ENCODE measurements at regions not wholly inside any gene's neighbourhood (a gene's known extent, or its start where the extent isn't known, plus 50 kb on each side); places are given as distances from the start of the nearest gene placed in this dataset.

GRCh38 chr9:106019039-106019680, 324.8 kb downstream of the TMEM38B start:
- no peak for DNase-seq
- no peak overlapping the region for H3K9ac ChIP-seq (ENCODE audit: low read length)
- H3K27ac ChIP-seq (ENCODE audit: low read length): no peak overlapping the region

GRCh38 chr9:106019702-106020101, 325.4 kb downstream of the TMEM38B start:
- Histone ChIP-seq H3K27me3 (replicated peaks; ENCODE audit: insufficient read depth, low read length) (no peaks in the 10 kb centered on the region), H3K4me3 (ENCODE audit: low read length) (no peak overlapping the region)
- no peak for DNase-seq

More at GRCh38 chr9:106019039-106019680, 324.8 kb downstream of the TMEM38B start:
- no peaks in the 10 kb centered on the region for H3K4me1 ChIP-seq (ENCODE audit: low read length)
- no peaks in the 10 kb centered on the region for H3K9me2 ChIP-seq (replicated peaks; ENCODE audit: insufficient read depth, low read length)
- no peak overlapping the region for H3K4me2 ChIP-seq (ENCODE audit: low read depth, low read length)
- H3K36me3 ChIP-seq (replicated peaks; ENCODE audit: insufficient read depth, low read length): no peaks in the 10 kb centered on the region
- no peak overlapping the region for H2AFZ ChIP-seq (ENCODE audit: low read length)
- H3K9me3 ChIP-seq (replicated peaks; ENCODE audit: insufficient read depth, low read length): no peaks in the 10 kb centered on the region
- no peaks in the 10 kb centered on the region for H4K20me1 ChIP-seq (ENCODE audit: insufficient read depth, low read length)
- no peaks in the 10 kb centered on the region for H3K79me2 ChIP-seq (ENCODE audit: low read length)
- H3K27me3 ChIP-seq (replicated peaks; ENCODE audit: insufficient read depth, low read length): no peaks in the 10 kb centered on the region
- H3F3A ChIP-seq (ENCODE audit: insufficient read depth, low read length): no peaks in the 10 kb centered on the region
- no peak overlapping the region for H3K4me3 ChIP-seq (ENCODE audit: low read length)
- no peak for TF ChIP-seq EZH2phosphoT487 (IDR thresholded peaks at IDR 0.05; ENCODE audit: low read length)
- TF ChIP-seq CTCF (IDR thresholded peaks at IDR 0.05; ENCODE audit: low read length): no peak
- TF ChIP-seq EZH2 (optimal IDR thresholded peaks at IDR 0.05; ENCODE audit: low read depth, low read length): no peak

GRCh38 chr9:106020186-106020585, 325.8 kb downstream of the TMEM38B start:
- no peaks in the 10 kb centered on the region for H3K4me1 ChIP-seq (ENCODE audit: low read length)
- H3K4me3 ChIP-seq (ENCODE audit: low read length): no peak overlapping the region
- no peaks in the 10 kb centered on the region for H3K27me3 ChIP-seq (replicated peaks; ENCODE audit: insufficient read depth, low read length)
- H3K9me3 ChIP-seq (replicated peaks; ENCODE audit: insufficient read depth, low read length): no peaks in the 10 kb centered on the region
- H3K36me3 ChIP-seq (replicated peaks; ENCODE audit: insufficient read depth, low read length): no peaks in the 10 kb centered on the region
- no peak overlapping the region for H3K27ac ChIP-seq (ENCODE audit: low read length)
- H3K79me2 ChIP-seq (ENCODE audit: low read length): no peaks in the 10 kb centered on the region
- no peaks in the 10 kb centered on the region for H3F3A ChIP-seq (ENCODE audit: insufficient read depth, low read length)
- no peak for TF ChIP-seq EZH2phosphoT487 (IDR thresholded peaks at IDR 0.05; ENCODE audit: low read length)
- TF ChIP-seq EZH2 (optimal IDR thresholded peaks at IDR 0.05; ENCODE audit: low read depth, low read length): no peak
- no peak for TF ChIP-seq CTCF (IDR thresholded peaks at IDR 0.05; ENCODE audit: low read length)
- H2AFZ ChIP-seq (ENCODE audit: low read length): no peak overlapping the region
- DNase-seq: no peak
- no peaks in the 10 kb centered on the region for H3K9me2 ChIP-seq (replicated peaks; ENCODE audit: insufficient read depth, low read length)
- no peak overlapping the region for H3K9ac ChIP-seq (ENCODE audit: low read length)
- H3K4me2 ChIP-seq (ENCODE audit: low read depth, low read length): no peak overlapping the region
- no peaks in the 10 kb centered on the region for H4K20me1 ChIP-seq (ENCODE audit: insufficient read depth, low read length)

More at GRCh38 chr9:106019702-106020101, 325.4 kb downstream of the TMEM38B start:
- Histone ChIP-seq H3K4me1 (ENCODE audit: low read length) (no peaks in the 10 kb centered on the region), H3K9ac (ENCODE audit: low read length) (no peak overlapping the region), H4K20me1 (ENCODE audit: insufficient read depth, low read length) (no peaks in the 10 kb centered on the region), H3K79me2 (ENCODE audit: low read length) (no peaks in the 10 kb centered on the region), H3K36me3 (replicated peaks; ENCODE audit: insufficient read depth, low read length) (no peaks in the 10 kb centered on the region), H3F3A (ENCODE audit: insufficient read depth, low read length) (no peaks in the 10 kb centered on the region), H2AFZ (ENCODE audit: low read length) (no peak overlapping the region), H3K27ac (ENCODE audit: low read length) (no peak overlapping the region), H3K9me2 (replicated peaks; ENCODE audit: insufficient read depth, low read length) (no peaks in the 10 kb centered on the region), H3K4me2 (ENCODE audit: low read depth, low read length) (no peak overlapping the region), H3K9me3 (replicated peaks; ENCODE audit: insufficient read depth, low read length) (no peaks in the 10 kb centered on the region)
- TF ChIP-seq CTCF (IDR thresholded peaks at IDR 0.05; ENCODE audit: low read length) (no peak), EZH2phosphoT487 (IDR thresholded peaks at IDR 0.05; ENCODE audit: low read length) (no peak), EZH2 (optimal IDR thresholded peaks at IDR 0.05; ENCODE audit: low read depth, low read length) (no peak)

Measured in MM.1S (cell line).